GM18508 (cell line): ENCODE measurements at regions not wholly inside any gene's neighbourhood (a gene's known extent, or its start where the extent isn't known, plus 50 kb on each side); places are given as distances from the start of the nearest gene placed in this dataset.

Source experiments
- ATAC-seq: cut with Tn5 transposase; IDR thresholded peaks from one replicate; pipeline ENCODE4 v1.9.1; 2021; ENCODE audit warnings: moderate number of reproducible peaks; ENCODE audit not compliant: insufficient read depth, unreplicated experiment

DNA sequence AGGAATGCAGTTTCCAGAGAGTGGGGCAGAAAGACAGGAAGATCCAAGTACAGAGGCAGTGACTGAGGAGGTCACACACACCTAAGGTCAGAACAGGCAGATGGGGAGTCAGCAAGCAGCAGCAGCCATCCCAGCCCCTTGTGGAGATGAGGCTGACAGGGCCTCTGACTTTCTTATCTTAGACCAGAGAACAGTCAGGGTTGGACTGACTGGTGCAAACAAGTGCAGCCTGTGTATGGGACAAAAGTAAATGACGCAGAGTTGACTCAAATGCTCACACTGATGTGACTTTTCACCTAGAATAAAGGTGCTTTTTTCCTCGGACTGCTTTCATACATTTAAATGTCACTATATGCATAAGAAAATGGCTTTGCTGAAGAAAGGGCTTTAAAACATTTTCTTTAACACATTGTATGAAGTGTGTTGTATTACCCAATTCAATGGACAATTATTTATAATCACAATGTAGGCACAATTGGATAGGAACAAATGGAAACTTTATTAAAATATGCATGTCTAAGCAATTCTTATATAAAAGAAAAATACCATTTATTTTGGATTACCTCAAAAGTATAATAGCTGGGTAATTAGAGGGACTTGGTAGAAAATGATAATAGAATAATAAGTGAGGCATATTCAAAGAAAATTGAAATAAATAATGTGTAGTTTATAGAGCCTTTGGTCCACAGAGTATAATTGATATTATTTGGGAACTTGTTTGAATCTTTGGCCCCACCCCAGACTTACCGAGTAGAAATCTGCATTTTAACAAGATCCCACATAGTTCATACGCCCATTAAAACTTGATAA is 1321.5 kb upstream of the CELF4 start:
- ATAC-seq = no peak

DNA sequence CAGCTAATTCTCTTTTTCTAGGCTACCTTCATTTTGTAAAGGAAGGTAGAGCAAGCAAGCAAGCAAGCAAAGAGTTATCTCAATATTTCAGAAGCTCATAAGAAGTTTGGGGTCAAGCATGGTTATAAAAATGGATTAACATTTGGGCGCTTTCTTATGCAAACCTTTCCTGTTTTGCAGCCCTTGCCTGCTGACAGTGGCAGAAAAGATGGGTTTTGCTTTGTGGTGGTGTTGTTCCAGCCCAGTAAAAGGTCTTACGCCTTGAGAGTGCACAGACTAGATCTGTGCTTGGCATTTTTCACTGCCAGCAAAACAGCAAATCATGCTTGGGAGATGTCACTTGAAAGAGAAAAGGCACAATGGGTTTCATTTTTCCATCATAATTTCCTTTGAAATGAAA is 1320.6 kb upstream of the CELF4 start:
- ATAC-seq = no peak

DNA sequence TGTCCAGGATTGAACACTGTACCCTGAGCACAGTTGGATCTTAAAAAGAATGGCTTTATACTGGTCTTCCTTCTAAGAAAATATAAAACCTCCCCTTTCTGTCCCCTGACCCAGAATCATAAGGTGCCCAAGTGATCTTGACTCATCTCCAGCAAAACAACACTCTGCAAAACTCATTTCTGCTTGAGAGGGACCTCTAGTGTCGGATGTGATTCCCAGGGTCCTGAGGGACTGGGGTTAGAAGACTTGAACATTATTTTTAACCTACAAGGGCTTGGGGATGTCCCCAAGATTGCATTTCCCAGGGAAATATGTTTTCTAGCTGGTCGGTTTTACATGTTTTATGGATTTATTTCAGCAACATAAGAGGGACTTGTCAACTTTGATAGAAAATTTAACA is 1318.5 kb upstream of the CELF4 start:
- ATAC-seq = no peak

DNA sequence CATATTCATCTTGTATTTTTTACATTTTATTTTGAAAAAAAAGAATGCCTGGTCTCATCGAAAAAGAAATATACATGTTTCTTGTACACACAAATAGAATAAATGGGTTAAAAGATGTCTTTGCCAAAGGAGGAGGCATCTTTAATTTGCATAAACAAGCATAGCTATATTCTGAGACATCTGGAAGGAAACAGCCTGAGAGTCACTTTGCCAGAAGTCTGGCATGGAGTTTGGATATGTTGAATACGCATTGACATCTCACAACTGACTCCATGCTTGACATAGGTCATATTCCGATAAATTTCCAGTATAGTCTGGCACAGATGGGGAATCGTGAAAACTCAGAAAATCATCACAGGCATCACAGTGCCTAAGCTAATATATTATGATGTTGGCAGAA is 1317.5 kb upstream of the CELF4 start:
- no peak for ATAC-seq

DNA sequence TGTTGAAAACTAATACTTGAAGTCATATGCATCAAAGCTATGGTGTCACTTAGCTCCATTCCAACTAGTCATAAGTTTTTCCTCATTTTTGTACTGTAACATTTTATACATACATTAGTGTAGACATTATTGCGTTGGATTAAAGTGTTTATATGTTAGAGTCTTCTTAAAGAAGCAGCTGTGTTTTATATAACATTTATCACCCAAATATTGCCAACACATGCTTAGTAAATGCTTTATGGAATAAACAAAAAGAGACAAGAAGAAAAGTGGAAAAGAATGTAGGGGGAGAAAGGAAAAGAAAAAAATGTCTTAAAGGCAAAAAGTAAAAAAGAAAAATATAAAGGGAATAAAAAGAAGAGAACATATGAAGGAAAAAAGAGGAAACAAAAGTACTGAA is 1314.3 kb upstream of the CELF4 start:
- ATAC-seq = no peak

DNA sequence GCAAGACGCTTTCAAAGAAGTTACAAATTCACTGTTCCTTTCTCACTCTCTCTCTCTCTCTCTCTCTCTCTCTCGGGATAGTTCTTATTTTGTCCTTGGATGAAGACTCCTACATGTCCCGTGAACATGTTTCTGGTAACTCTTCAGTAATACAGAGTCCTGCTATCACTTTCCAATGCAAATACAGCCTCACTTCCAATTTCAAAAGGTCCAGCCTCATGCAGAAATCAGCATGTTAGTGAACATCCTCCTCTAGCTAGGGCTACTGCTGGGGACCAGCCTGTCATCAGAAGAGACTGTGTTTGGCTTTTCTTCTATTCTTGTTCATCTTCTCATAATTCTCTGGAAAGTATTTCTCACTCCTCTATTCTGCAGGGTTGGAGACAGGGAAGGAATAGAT is 1306.7 kb upstream of the CELF4 start:
- ATAC-seq = no peak

DNA sequence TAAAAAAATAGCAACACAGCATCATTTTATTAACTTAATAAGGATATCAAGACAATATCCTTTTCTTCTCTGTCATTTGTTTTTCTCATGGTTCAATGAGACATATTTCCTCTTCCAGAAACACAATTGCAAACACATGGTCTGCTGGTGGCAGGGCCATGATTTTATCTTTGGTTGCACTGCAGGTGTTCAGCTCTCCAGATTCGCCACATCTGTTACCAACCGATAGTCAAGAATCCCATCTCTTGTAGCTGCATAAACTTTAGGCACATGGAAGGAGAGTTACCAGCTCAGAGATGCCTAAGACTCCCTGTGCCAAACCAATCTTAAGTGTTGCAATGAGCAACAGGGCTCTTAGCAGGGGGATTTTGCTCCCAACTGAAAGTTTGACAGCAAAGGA is 1303.2 kb upstream of the CELF4 start:
- ATAC-seq = no peak

DNA sequence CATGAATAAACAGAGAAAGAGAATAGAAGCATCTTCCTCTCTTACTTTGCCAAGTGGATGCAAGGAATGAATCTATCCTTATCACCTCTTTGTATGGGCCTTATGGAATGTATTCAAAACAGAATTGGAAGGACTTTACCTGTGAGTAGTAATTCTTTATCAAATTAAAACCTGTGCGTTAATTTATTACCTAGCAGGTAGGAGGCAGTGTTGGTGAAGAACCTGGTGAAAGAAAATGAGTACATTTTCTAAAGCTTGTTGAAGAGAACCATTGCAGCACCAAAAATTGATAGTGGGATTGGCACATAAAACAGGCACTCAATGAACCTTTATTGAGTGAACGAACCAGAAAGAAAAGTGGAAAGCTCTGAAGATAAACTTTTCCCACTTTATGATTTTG is 1302.1 kb upstream of the CELF4 start:
- ATAC-seq = no peak

DNA sequence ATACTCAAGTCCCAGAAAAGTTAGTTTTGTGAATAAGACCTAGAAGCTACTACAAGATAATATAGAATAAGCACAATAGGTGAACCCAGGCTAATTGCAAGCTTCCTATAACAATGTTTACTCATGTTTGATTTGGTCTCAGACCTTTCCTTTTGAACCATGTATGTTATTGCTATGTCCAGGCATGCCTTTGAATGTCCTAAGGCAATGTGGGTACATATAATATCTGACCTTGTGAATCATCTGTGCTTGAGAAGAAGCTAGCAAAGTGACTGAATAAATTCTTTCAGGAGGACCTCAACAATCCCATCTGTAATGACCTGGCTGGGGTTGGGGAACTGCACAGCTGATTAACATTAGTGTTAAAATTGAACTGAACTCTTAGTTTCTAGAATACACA is 1285.9 kb upstream of the CELF4 start:
- ATAC-seq = no peak

DNA sequence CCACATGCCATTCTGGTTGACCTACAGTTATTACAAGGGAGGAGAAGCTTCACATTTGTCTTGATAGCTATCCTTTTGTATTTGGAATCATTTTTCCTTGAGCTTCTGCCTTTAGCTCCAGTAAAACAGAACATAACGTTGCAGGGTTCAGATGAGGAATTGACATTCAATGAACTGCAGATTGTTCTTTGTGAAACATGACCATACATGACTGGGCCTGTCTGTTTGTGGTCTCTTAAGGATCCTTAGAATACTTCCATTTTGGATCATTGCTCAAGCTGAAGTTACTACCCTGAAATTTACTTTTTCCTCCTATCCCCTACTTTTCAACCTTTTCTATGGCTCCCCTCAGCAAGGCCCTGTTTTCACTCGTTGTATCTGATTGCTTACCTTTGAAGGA is 1281.7 kb upstream of the CELF4 start:
- ATAC-seq = no peak

DNA sequence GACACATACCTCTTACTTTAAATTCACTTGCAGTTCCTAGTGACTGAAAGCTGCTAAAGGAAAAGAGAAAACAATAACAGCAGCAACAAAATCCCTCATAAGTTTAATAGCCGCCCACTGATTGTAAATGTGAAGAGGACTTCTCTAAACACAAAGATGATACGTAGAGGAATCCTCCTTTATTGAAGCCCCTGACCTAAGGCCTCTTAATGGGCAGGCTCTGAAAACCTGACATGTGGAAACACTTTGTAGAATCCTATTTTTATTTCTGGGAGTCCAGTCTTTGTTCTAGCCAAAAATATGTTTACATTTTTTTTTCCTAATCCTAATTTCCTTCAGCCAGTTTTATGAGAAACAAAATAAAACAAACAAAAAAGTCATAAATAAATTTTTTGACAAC is 1277.7 kb upstream of the CELF4 start:
- ATAC-seq = no peak

DNA sequence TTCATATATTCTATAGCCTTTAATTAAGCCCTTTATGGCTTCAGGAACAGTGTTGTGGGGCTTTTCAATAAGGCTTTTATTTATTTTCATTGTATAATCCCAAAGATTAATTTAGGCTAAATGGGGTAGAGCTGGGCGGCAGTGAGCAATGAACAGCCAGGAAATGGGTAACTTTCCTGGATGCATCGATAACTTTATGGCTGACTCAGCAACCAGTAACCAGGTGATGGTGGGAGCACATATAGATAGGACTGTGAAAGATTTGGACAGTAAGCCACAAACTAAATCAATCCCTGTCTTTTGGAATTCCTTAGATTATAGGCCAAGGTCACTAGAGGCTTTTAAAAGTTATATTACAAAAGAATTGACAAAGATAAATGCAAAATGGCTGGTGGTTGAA is 1260.6 kb upstream of the CELF4 start:
- ATAC-seq = no peak

DNA sequence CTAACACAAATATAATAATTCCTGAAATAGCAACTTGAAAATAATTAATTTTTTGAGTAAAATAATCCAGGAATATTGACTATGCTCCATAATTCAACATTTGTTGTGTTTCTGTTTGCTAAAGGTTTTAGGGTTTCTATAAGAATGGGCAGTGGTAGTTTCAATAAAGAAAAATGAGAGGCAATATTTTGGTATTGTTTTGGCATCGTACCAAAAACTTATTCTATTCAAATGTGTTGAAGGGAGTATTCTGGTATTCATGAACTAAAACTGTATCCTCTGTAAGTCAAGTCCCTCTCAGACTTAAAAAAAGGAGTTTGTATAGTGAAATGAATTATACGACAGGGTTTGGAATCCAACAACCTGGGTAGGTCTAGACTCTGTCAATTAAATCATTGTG is 1245.6 kb upstream of the CELF4 start:
- no peak for ATAC-seq

DNA sequence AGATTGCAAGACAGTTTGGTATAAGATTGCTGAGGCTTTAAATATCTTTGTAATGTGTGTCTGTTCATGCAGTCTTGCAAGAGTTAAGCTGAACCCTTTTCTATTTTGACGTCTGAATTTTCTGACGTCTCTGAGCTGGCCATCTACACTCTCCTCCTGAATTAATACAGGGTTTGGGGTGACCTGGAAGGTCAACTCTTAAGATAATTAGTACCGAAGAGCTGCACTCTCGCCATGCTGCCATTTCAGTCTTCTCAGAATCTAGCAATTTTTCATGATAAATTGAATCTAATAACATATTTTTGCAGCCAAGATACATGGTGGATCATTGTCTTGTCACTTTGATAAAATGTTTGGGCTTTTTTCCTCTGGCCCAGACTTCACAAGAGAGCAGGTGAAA is 1245.2 kb upstream of the CELF4 start:
- ATAC-seq = no peak

DNA sequence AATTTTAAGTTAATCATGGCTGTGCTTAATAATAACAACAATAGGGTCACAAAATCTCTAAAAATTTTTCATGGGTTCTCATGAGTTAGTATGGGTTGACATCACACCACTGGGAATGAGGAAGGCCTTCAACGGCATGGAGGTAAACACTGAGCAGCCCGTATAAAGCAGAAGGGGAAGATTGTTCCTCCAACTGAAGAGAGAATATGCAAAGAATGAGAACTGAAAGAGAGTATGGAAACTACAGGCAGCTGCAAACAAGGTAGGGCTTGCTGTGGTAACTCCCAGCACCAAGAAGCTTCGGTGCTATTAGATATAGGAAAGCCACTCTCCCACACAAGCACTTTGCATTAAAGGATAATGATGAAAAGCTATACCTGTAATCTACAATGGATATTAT is 1242.3 kb upstream of the CELF4 start:
- no peak for ATAC-seq

DNA sequence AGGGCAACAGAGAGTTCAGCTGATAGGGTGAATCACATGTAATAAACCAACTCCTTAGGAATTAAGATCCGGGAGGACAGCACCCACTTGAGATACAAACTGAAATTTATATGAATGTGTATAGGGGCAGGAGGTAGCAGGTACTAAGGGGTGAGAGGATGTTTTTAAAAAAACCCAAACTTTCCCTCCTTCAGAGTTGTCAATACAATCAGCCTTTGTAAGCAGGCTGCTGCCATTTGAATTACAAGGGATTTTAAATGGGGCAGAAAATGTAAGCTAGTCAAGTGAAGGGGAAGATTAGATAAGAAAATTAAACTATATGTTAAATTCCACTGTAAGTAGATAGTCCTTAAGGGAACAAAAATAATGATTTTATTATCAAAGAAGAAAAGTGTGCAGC is 1239.7 kb upstream of the CELF4 start:
- no peak for ATAC-seq

DNA sequence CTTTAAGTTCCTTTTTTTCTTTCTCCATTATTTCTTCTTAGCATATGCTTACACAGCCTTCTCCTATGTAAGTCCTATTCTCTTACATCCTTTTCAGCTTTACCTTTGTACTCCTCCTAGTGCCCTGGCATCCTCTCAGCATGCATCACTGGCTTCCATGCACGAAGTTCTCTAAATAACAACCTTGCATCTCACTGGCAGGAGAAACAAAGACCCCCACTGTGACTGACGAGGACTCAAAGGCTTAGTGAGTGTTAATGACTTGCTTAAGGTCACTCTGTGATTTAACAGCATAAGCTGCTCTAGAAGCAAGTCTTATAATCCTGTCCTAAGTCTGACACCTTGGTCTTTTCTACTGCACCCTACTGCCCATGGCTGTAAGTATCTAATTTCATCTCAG is 1236.0 kb upstream of the CELF4 start:
- ATAC-seq = no peak

DNA sequence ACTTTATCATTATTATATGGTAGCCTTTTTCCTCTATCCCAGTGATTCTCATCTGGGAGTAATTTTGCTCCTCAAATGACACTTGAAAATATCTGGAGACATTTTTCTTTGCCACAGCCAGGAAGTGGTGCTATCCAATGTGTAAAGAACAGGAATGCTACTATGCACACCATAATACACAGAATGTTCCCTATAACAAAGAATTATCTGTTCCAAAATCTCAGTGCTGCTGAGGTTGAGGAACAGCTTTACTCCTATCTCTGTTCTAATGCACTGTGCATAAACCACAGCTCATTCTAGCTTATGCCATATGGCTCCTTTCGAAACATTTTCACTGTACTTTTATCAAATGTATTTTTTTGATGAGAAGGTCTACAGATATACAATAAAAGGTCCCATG is 1231.2 kb upstream of the CELF4 start:
- ATAC-seq = no peak

DNA sequence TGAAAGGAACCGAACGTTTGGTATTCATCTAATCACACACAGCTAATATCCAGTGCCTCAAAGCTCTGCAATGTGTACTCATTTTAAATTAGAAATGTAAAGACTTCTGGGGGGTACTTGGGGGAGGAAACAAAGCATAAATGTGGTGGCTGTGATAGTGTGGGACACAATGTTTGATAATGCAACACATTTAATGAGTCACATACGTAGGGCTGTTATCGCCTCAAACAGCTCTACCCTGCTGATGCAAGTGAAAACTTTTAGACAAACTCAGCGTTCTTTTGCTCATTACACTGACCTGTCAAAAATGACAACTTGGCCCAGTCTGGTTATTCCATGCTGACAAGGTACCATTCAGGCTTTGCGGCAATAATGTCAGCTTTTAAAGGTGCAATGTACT is 1227.1 kb upstream of the CELF4 start:
- ATAC-seq = no peak

DNA sequence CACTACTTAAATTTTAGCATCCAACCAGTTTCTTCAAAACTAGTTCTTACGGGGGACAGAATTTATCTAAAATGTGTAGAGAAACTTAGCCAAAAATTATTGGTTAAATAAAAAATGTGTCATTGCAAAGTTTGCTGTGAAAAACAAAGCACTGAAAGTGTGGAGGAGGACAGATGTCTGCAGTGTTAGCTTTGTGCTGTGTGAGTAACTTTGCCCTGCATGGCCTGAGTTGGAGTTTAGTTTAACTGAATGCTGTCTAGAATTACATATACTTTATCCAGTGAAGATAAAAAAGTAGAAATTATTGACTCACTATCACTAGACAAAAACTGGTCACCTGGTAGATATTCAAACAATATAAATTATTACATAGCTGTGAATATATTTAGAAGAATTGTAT is 1225.2 kb upstream of the CELF4 start:
- ATAC-seq = no peak

DNA sequence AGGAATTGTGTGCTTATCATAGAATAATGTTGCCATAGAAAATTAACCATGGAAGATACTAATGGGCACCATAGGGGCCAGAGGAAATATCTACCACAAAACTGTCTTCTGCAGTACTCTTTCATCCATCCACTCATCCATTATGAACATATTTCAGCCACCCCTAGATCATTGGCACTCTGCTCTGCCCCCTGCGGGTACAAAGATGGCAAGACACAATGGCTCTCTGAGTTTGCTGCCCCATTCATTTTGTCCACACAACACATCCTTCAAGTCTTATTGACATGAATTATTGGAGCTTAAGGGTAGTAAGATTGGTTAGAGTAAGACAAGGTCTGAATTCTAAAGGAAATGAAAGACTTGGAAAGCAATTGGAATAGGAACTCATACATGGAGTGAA is 1224.7 kb upstream of the CELF4 start:
- ATAC-seq = no peak

DNA sequence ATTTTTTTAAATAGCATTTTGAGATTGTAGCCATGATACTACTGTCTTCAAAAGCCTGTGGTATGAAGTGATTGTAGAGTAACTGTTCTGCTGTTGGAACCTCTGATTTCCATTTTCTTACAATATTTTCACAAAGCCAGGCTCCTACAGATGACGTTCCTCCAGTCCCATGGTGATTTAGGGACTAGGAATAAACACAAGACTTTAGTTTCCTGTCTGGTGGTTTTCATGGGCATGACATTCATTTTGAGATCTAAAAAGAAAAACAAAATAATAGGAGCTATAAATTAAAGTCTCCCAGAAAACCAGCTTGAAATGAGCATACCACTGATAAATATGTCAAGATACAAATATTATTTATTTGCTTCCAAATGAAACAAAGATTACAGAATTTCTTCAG is 1223.5 kb upstream of the CELF4 start:
- ATAC-seq = no peak

DNA sequence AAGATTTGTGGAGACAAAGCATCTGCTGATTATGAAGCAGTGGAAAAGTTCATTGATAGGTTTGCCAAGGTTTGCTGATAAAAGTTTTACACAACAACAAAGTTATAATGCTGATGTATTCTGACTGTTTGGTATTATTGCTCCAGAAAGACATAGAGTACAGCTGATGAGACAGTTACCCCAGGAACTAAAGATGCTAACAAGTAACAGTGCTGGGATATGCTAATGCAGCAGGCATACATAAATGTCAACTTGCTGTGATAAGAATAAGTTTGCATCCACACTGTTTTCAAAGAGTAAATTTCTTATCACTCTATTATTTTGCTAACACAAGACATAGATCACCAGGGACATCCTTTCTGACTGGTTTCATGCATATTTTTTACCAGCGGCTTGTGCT is 1221.3 kb upstream of the CELF4 start:
- no peak for ATAC-seq
